HG03342 (cell line): ENCODE measurements at regions not wholly inside any gene's neighbourhood (a gene's known extent, or its start where the extent isn't known, plus 50 kb on each side); places are given as distances from the start of the nearest gene placed in this dataset.
"Not testable (repeated sequence)": the region's sequence is repeated elsewhere in the genome, so short reads cannot be mapped to it uniquely, and the experiment has no call there.

ENCODE experiments used
- ATAC-seq: cut with Tn5 transposase; IDR thresholded peaks from one replicate; pipeline ENCODE4 v1.9.1; 2021; ENCODE audit warnings: mild to moderate bottlenecking, moderate library complexity; ENCODE audit not compliant: unreplicated experiment

- ATAC-seq = no peak
Measured at GRCh38 chr6:137313928-137314855, 95.0 kb upstream of the IFNGR1 start.

GRCh38 chr6:137313211-137313610 is 94.0 kb upstream of the IFNGR1 start:
- ATAC-seq = no peak

- ATAC-seq = no peak
Measured at GRCh38 chr6:137311940-137312339, 92.8 kb upstream of the IFNGR1 start.

- no peak for ATAC-seq
Measured at GRCh38 chr6:137309078-137309762, 90.0 kb upstream of the IFNGR1 start.

- no peak for ATAC-seq
Measured at GRCh38 chr6:137307163-137307854, 88.1 kb upstream of the IFNGR1 start.

- ATAC-seq = no peak
Measured at GRCh38 chr6:137305691-137306090, 86.5 kb upstream of the IFNGR1 start.

GRCh38 chr6:137304020-137304780 is 85.0 kb upstream of the IFNGR1 start:
- no peak for ATAC-seq

GRCh38 chr6:137303441-137303840 is 84.3 kb upstream of the IFNGR1 start:
- no peak for ATAC-seq

GRCh38 chr6:137299681-137300080 is 80.5 kb upstream of the IFNGR1 start:
- no peak for ATAC-seq

GRCh38 chr6:137297887-137298286 is 78.7 kb upstream of the IFNGR1 start:
- no peak for ATAC-seq

GRCh38 chr6:137292326-137292725 is 73.1 kb upstream of the IFNGR1 start:
- not testable (repeated sequence) for ATAC-seq

- no peak for ATAC-seq
Measured at GRCh38 chr6:137291441-137291840, 72.3 kb upstream of the IFNGR1 start.

GRCh38 chr6:137290601-137291261 is 71.5 kb upstream of the IFNGR1 start:
- no peak for ATAC-seq

GRCh38 chr6:137286916-137287315 is 67.7 kb upstream of the IFNGR1 start:
- no peak for ATAC-seq

- no peak for ATAC-seq
Measured at GRCh38 chr6:137286368-137286767, 67.2 kb upstream of the IFNGR1 start.

- no peak for ATAC-seq
Measured at GRCh38 chr6:137284811-137285110, 65.6 kb upstream of the IFNGR1 start.

- peak; percentile 66 for ATAC-seq
Measured at GRCh38 chr6:137283940-137284810, 65.0 kb upstream of the IFNGR1 start.

- ATAC-seq = no peak
Measured at GRCh38 chr6:137283080-137283479, 63.9 kb upstream of the IFNGR1 start.

- ATAC-seq = no peak
Measured at GRCh38 chr6:137282254-137282653, 63.1 kb upstream of the IFNGR1 start.
